ENCODE measurements at regions not wholly inside any gene's neighbourhood (a gene's known extent, or its start where the extent isn't known, plus 50 kb on each side); places are given as distances from the start of the nearest gene placed in this dataset.

DNA sequence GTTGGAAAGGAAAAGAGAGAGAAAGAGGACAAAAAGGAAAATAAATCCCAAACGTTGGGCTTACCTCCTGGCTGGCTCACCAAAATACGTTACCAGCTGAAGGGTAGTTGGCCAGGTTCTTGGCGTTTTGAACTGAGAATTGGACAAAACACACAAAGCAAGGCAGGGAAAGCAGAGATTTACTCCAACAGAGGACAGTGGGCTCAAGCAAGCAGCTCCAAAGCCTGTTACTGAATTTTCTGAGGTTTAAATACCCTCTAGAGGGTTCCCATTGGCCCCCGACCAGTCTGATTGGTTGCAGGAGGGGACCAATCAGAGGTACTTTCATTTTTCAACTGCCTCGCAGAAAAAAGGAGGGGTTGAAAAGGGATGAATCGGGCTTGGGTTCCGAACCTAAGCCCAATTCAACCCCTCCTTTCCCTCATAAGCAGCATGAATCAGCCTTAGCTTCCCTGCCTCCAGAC, 55.6 kb upstream of the ALOX12 start (continued):
- TF ChIP-seq ZNF396 (CRISPR knock-in tag; IDR thresholded peaks at IDR 0.05; ENCODE audit: borderline replicate concordance) (no peak), E2F4 (CRISPR knock-in tag; IDR thresholded peaks at IDR 0.05; ENCODE audit: borderline replicate concordance, low read depth) (no peak), JAZF1 (CRISPR knock-in tag; IDR thresholded peaks at IDR 0.05) (no peak)

DNA sequence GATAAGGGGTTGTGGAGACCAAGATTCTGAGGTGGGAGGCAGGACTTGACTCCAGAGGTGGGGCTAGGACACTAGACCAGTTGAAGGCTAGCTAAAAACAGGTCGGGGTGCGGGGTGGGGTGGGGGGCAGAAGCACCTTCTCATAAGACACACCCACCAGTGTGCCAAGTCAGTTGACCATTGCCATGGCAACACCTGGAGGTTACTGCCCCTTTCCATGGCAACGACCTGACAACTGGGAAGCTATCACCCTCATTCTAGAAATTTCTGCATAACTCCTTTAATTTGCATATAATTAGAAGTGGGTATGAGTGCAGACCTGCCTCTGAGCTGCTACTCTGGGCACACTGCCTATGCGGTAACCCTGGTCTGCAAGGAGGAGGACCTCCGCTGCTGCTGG, 53.9 kb upstream of the ALOX12 start:
- TF ChIP-seq JAZF1 (CRISPR knock-in tag; IDR thresholded peaks at IDR 0.05): no peak
- TF ChIP-seq, protein P1, sequence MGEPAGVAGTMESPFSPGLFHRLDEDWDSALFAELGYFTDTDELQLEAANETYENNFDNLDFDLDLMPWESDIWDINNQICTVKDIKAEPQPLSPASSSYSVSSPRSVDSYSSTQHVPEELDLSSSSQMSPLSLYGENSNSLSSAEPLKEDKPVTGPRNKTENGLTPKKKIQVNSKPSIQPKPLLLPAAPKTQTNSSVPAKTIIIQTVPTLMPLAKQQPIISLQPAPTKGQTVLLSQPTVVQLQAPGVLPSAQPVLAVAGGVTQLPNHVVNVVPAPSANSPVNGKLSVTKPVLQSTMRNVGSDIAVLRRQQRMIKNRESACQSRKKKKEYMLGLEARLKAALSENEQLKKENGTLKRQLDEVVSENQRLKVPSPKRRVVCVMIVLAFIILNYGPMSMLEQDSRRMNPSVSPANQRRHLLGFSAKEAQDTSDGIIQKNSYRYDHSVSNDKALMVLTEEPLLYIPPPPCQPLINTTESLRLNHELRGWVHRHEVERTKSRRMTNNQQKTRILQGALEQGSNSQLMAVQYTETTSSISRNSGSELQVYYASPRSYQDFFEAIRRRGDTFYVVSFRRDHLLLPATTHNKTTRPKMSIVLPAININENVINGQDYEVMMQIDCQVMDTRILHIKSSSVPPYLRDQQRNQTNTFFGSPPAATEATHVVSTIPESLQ (CRISPR knock-in tag; IDR thresholded peaks at IDR 0.05): no peak
- TF ChIP-seq, protein P2, sequence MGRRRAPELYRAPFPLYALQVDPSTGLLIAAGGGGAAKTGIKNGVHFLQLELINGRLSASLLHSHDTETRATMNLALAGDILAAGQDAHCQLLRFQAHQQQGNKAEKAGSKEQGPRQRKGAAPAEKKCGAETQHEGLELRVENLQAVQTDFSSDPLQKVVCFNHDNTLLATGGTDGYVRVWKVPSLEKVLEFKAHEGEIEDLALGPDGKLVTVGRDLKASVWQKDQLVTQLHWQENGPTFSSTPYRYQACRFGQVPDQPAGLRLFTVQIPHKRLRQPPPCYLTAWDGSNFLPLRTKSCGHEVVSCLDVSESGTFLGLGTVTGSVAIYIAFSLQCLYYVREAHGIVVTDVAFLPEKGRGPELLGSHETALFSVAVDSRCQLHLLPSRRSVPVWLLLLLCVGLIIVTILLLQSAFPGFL (CRISPR knock-in tag; IDR thresholded peaks at IDR 0.05; ENCODE audit: borderline replicate concordance): no peak

GRCh38 chr17:6943406-6943805, 52.4 kb upstream of the ALOX12 start:
- Mint-ChIP-seq H3K36me3 (no peaks in the 10 kb centered on the region), H3K9me3 (no peaks in the 10 kb centered on the region), H3K4me1 (peaks cover 4% of the 10 kb centered on the region; the same call in 1 of the 2 replicates), H3K4me3 (no peak overlapping the region), H3K27me3 (ENCODE audit: low read depth) (no peaks in the 10 kb centered on the region; the same call in 1 of the 2 replicates), H3K27ac (no peak overlapping the region)
- DNase-seq (ENCODE audit: low spot score) (no peak), ATAC-seq (no peak)
- POLR2A ChIA-PET: no interaction called here
- CTCF ChIA-PET: no interaction called here
- TF ChIP-seq SMAD4 (CRISPR knock-in tag; IDR thresholded peaks at IDR 0.05) (no peak), ATF1 (CRISPR knock-in tag; IDR thresholded peaks at IDR 0.05) (no peak), ETV6 (CRISPR knock-in tag; IDR thresholded peaks at IDR 0.05) (no peak), ELF4 (CRISPR knock-in tag; IDR thresholded peaks at IDR 0.05; ENCODE audit: low read depth) (no peak), GABPB1 (CRISPR knock-in tag; IDR thresholded peaks at IDR 0.05) (no peak), NR1H2 (CRISPR knock-in tag; IDR thresholded peaks at IDR 0.05) (no peak)

More for the DNA sequence above, 53.9 kb upstream of the ALOX12 start:
- no peak overlapping the region for H3K27ac Mint-ChIP-seq
- ATAC-seq: no peak
- no peaks in the 10 kb centered on the region; the same call in 1 of the 2 replicates for H3K27me3 Mint-ChIP-seq (ENCODE audit: low read depth)
- no peak for DNase-seq (ENCODE audit: low spot score)
- ChIA-PET CTCF (no interaction called here), POLR2A (no interaction called here)
- H3K9me3 Mint-ChIP-seq: no peaks in the 10 kb centered on the region
- no peaks in the 10 kb centered on the region for H3K36me3 Mint-ChIP-seq
- no peak overlapping the region for H3K4me3 Mint-ChIP-seq
- H3K4me1 Mint-ChIP-seq: peaks cover 4% of the 10 kb centered on the region; the same call in 1 of the 2 replicates
